ENCODE measurements at regions not wholly inside any gene's neighbourhood (a gene's known extent, or its start where the extent isn't known, plus 50 kb on each side); places are given as distances from the start of the nearest gene placed in this dataset.

DNA sequence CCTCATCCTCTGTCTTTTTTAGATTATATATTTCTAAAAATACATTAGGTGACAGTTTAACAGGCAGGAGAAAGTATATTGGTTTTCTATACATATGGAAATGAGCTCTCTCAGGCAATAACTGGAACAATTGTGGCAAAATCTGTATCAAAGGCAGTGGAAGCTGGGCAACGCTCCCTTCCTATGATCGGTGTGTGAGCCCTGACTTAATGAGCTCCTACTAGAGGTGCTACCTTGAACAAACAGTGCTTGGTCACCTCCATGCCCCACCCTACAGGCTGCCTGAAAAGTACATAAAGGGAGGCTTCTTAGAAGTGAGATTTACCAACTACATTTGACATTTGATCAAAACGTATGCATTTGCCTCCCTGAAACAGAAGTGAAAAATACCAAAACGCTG, 185.3 kb downstream of the EFNB2 start:
- CTCF ChIA-PET: no interaction called here
- Histone ChIP-seq H3K4me3 (ENCODE audit: low read length) (no peak overlapping the region), H3F3A (ENCODE audit: low read length, unreplicated experiment) (no peaks in the 10 kb centered on the region), H3K9me2 (replicated peaks; ENCODE audit: low read length) (no peaks in the 10 kb centered on the region), H3K27ac (ENCODE audit: low read length) (no peak overlapping the region), H3K9ac (ENCODE audit: low read length) (no peak overlapping the region), H4K20me1 (ENCODE audit: low read length) (no peaks in the 10 kb centered on the region), H3K27me3 (ENCODE audit: low read length) (no peaks in the 10 kb centered on the region), H3K9me3 (ENCODE audit: low read length) (no peaks in the 10 kb centered on the region), H3K4me2 (ENCODE audit: low read length) (no peak overlapping the region), H3K4me1 (ENCODE audit: insufficient read depth, low read length) (peaks cover 31% of the 10 kb centered on the region), H3K36me3 (ENCODE audit: low read depth, low read length) (no peaks in the 10 kb centered on the region), H2AFZ (ENCODE audit: low read length) (no peak overlapping the region), H3K79me2 (ENCODE audit: low read length) (no peaks in the 10 kb centered on the region)
- ATAC-seq (no peak), DNase-seq (no peak)
- no TSS peak for BruUV-seq (replicated peaks)
- POLR2A ChIA-PET (ENCODE audit: unreplicated experiment): no interaction called here
- TF ChIP-seq EZH2 (IDR thresholded peaks at IDR 0.05; ENCODE audit: low read length, unreplicated experiment) (no peak), EZH2phosphoT487 (IDR thresholded peaks at IDR 0.05; ENCODE audit: borderline replicate concordance, low read length) (no peak)
- TF ChIP-seq, protein P1, sequence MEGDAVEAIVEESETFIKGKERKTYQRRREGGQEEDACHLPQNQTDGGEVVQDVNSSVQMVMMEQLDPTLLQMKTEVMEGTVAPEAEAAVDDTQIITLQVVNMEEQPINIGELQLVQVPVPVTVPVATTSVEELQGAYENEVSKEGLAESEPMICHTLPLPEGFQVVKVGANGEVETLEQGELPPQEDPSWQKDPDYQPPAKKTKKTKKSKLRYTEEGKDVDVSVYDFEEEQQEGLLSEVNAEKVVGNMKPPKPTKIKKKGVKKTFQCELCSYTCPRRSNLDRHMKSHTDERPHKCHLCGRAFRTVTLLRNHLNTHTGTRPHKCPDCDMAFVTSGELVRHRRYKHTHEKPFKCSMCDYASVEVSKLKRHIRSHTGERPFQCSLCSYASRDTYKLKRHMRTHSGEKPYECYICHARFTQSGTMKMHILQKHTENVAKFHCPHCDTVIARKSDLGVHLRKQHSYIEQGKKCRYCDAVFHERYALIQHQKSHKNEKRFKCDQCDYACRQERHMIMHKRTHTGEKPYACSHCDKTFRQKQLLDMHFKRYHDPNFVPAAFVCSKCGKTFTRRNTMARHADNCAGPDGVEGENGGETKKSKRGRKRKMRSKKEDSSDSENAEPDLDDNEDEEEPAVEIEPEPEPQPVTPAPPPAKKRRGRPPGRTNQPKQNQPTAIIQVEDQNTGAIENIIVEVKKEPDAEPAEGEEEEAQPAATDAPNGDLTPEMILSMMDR (conservative IDR thresholded peaks at IDR 0.05; ENCODE audit: low read depth, low read length): no peak
- intact Hi-C loops (cut with micrococcal nuclease): no loop called here

GRCh38 chr13:106349080-106349931, 186.2 kb downstream of the EFNB2 start:
- Histone ChIP-seq H3F3A (ENCODE audit: low read length, unreplicated experiment) (no peaks in the 10 kb centered on the region), H3K9me2 (replicated peaks; ENCODE audit: low read length) (no peaks in the 10 kb centered on the region), H3K4me2 (ENCODE audit: low read length) (peak overlapping the region; percentile 78), H2AFZ (ENCODE audit: low read length) (peak overlapping the region; percentile 63), H3K9ac (ENCODE audit: low read length) (peak overlapping the region; percentile 57), H3K79me2 (ENCODE audit: low read length) (no peaks in the 10 kb centered on the region), H3K9me3 (ENCODE audit: low read length) (no peaks in the 10 kb centered on the region), H3K36me3 (ENCODE audit: low read depth, low read length) (no peaks in the 10 kb centered on the region), H3K4me3 (ENCODE audit: low read length) (peak overlapping the region; percentile 65), H4K20me1 (ENCODE audit: low read length) (no peaks in the 10 kb centered on the region), H3K27ac (ENCODE audit: low read length) (peak overlapping the region; percentile 72), H3K27me3 (ENCODE audit: low read length) (no peaks in the 10 kb centered on the region), H3K4me1 (ENCODE audit: insufficient read depth, low read length) (peaks cover 28% of the 10 kb centered on the region)
- POLR2A ChIA-PET (ENCODE audit: unreplicated experiment): no interaction called here
- CTCF ChIA-PET: no interaction called here
- intact Hi-C loops (cut with micrococcal nuclease): loop anchor here (10.0 kb wide), 1 partner anchor 165 kb away; no protein-coding TSS in a partner anchor
- TF ChIP-seq EZH2phosphoT487 (IDR thresholded peaks at IDR 0.05; ENCODE audit: borderline replicate concordance, low read length): no peak
- no peak for TF ChIP-seq EZH2 (IDR thresholded peaks at IDR 0.05; ENCODE audit: low read length, unreplicated experiment)
- TF ChIP-seq, protein P1 (conservative IDR thresholded peaks at IDR 0.05; ENCODE audit: low read depth, low read length): no peak
- no TSS peak for BruUV-seq (replicated peaks)
- ATAC-seq: peak; percentile 90
- peak; percentile 83 for DNase-seq
